Chondrocyte (in vitro differentiated cells): ENCODE measurements at regions not wholly inside any gene's neighbourhood (a gene's known extent, or its start where the extent isn't known, plus 50 kb on each side); places are given as distances from the start of the nearest gene placed in this dataset.

Source experiments
- DNase-seq: peaks from one replicate; pipeline ENCODE4 v3.0.0; 2021; ENCODE audit warnings: mixed read lengths, low spot score
- H3K27ac Mint-ChIP-seq: one replicate; pipeline ENCODE4 v1.8.0; 2021; ENCODE audit warnings: mild to moderate bottlenecking, moderate library complexity, mixed read lengths; ENCODE audit not compliant: unreplicated experiment
- H3K27me3 Mint-ChIP-seq: 2 replicates; pipeline ENCODE4 v1.8.0; 2021; ENCODE audit warnings: low read depth, mixed read lengths
- H3K36me3 Mint-ChIP-seq: 2 replicates; pipeline ENCODE4 v1.8.0; 2021; ENCODE audit warnings: low read depth, mixed read lengths
- H3K4me1 Mint-ChIP-seq: 2 replicates; pipeline ENCODE4 v1.8.0; 2021; ENCODE audit warnings: low read depth, mild to moderate bottlenecking, mixed read lengths
- H3K4me3 Mint-ChIP-seq: one replicate; pipeline ENCODE4 v1.8.0; 2021; ENCODE audit warnings: mild to moderate bottlenecking, moderate library complexity, mixed read lengths; ENCODE audit not compliant: unreplicated experiment
- H3K9me3 Mint-ChIP-seq: 2 replicates; pipeline ENCODE4 v1.8.0; 2021; ENCODE audit warnings: low read depth, mixed read lengths
- CTCF ChIP-seq: fragments of 200-600 bp; sonication (generic); IDR thresholded peaks from 2 replicates; pipeline ENCODE4 v1.5.0; 2021; ENCODE audit warnings: antibody characterized with exemption, mild to moderate bottlenecking, moderate library complexity

- no peak for TF ChIP-seq CTCF
- H3K4me1 Mint-ChIP-seq = peaks cover 4% of the 10 kb centered on the region
- DNase-seq = no peak
- H3K36me3 Mint-ChIP-seq = no peaks in the 10 kb centered on the region
- H3K27me3 Mint-ChIP-seq = no peaks in the 10 kb centered on the region
- no peak overlapping the region for H3K27ac Mint-ChIP-seq
- no peak overlapping the region for H3K4me3 Mint-ChIP-seq
- H3K9me3 Mint-ChIP-seq = no peaks in the 10 kb centered on the region
Measured at GRCh38 chr1:81463936-81464837, 336.5 kb upstream of the ADGRL2 start.

DNA sequence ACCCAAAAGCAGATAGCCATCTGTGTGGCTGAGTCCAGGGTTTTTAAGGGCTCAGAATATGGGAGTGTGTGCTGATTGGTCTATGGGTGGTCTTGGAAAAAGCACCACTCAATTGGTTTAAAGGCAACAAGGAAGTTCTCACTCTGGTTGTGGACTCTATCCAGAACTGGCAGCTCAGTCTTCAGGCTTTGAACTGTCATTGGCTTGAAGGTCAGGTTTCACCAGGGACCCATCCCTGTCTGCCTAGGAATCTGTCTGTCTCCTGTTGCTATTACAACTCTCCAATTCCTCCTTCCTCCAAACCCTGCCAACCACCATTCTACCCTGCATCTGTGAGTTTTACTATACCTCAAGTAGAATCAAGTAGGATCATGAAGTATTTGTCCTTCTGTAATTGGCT lies 341.7 kb upstream of the ADGRL2 start:
- DNase-seq = no peak
- Mint-ChIP-seq H3K36me3 (no peaks in the 10 kb centered on the region), H3K9me3 (no peaks in the 10 kb centered on the region), H3K4me1 (peaks cover 3% of the 10 kb centered on the region), H3K4me3 (no peak overlapping the region), H3K27ac (no peak overlapping the region), H3K27me3 (no peaks in the 10 kb centered on the region)
- TF ChIP-seq CTCF = no peak

DNA sequence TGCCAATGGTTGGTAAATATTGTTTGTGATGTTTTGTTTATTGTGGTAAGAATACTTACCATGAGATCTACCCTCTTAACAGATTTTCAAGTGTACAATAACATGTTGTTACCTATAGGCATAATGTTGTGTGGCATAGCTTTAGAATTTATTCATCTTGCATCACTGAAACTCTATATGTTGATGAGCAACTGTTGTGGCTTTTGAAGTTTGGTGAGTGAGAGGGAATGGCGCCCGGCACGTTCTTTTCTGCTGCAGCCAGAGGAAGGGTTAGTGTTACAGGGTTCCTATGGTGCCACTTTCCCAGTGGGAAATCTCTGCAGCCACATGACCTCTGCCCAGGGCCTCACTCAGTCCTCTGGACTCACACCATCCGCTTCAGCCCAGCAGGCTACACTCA lies 342.5 kb upstream of the ADGRL2 start:
- no peaks in the 10 kb centered on the region for H3K9me3 Mint-ChIP-seq
- no peak for TF ChIP-seq CTCF
- H3K4me1 Mint-ChIP-seq = no peaks in the 10 kb centered on the region
- no peak overlapping the region for H3K27ac Mint-ChIP-seq
- no peaks in the 10 kb centered on the region for H3K36me3 Mint-ChIP-seq
- no peak for DNase-seq
- no peaks in the 10 kb centered on the region for H3K27me3 Mint-ChIP-seq
- no peak overlapping the region for H3K4me3 Mint-ChIP-seq

DNA sequence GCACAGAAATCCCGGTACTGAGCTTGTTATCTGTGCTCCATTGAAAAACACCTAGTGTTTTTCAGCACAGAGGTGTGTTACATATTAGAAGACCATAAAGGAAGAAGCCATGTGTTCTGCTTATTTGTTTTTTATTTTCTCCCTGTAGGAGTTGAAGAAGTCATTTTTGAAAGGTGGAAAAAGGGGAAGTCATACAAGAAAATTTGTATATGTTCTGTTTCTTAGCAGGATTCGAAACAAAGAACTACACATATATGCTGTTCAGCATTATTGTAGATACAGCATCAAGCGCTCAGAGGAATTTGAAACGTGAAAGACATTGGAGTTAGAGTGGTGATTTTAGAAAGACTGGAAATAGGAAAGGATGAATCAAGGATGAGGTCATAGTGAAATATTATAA lies 345.3 kb upstream of the ADGRL2 start:
- Mint-ChIP-seq H3K36me3 (no peaks in the 10 kb centered on the region), H3K9me3 (no peaks in the 10 kb centered on the region), H3K4me1 (no peaks in the 10 kb centered on the region), H3K27me3 (no peaks in the 10 kb centered on the region), H3K4me3 (no peak overlapping the region), H3K27ac (no peak overlapping the region)
- no peak for DNase-seq
- TF ChIP-seq CTCF = no peak

DNA sequence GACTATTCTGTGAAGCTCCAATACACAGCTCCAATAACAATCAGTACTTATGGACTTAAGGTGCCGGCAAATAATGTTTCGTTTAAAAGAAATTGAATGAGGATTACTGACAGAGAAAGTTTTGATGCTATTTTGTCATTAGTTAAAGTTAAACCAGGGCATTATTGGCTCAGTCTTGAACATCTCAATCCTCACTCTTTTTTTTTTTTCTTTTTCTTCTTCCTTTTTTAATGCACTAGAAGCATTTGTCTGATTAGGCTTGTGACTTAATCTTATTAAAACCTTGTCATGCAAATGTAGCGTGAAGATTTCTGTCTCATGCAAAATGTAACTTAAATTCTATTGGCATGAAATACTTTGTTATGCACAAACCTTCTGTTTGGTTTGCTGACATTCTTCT lies 346.8 kb upstream of the ADGRL2 start:
- Mint-ChIP-seq H3K36me3 (no peaks in the 10 kb centered on the region), H3K9me3 (no peaks in the 10 kb centered on the region), H3K27me3 (no peaks in the 10 kb centered on the region), H3K4me3 (no peak overlapping the region), H3K27ac (no peak overlapping the region), H3K4me1 (no peaks in the 10 kb centered on the region)
- DNase-seq = no peak
- no peak for TF ChIP-seq CTCF
